RWPE2 (cell line): ENCODE measurements at regions not wholly inside any gene's neighbourhood (a gene's known extent, or its start where the extent isn't known, plus 50 kb on each side); places are given as distances from the start of the nearest gene placed in this dataset.

Experiments
- ATAC-seq: fragments of 200-7000 bp; cut with Tn5 transposase; 3 replicates; pipeline ENCODE4 v1.9.1; 2021; ENCODE audit warnings: low read depth
- DNase-seq: peaks from one replicate; pipeline ENCODE4 v3.0.0-alpha.2; 2020; ENCODE audit warnings: low spot score
- H3K27ac ChIP-seq: fragments of 450-650 bp; 2 replicates; pipeline ENCODE4 v1.5.1; 2017; ENCODE audit warnings: mild to moderate bottlenecking; ENCODE audit not compliant: poor library complexity, severe bottlenecking
- H3K27me3 ChIP-seq: fragments of 250-450 bp; sonication (Bioruptor Pico); 2 replicates; pipeline ENCODE4 v1.5.1; 2021; ENCODE audit warnings: mild to moderate bottlenecking, moderate library complexity; ENCODE audit not compliant: insufficient read depth, poor library complexity, severe bottlenecking
- H3K36me3 ChIP-seq: fragments of 250-450 bp; sonication (Bioruptor Pico); 2 replicates; pipeline ENCODE4 v1.5.1; 2020; ENCODE audit warnings: low read depth, mild to moderate bottlenecking, moderate library complexity
- H3K4me1 ChIP-seq: fragments of 250-450 bp; sonication (Bioruptor Pico); 2 replicates; pipeline ENCODE4 v1.5.1; 2021; ENCODE audit warnings: mild to moderate bottlenecking, moderate library complexity; ENCODE audit not compliant: insufficient read depth, poor library complexity, severe bottlenecking
- H3K4me3 ChIP-seq: fragments of 250-450 bp; sonication (Bioruptor Pico); 2 replicates; pipeline ENCODE4 v1.5.1; 2021; ENCODE audit warnings: mild to moderate bottlenecking, moderate library complexity; ENCODE audit not compliant: severe bottlenecking
- H3K9me3 ChIP-seq: fragments of 250-450 bp; sonication (Bioruptor Pico); 2 replicates; pipeline ENCODE4 v1.5.1; 2021; ENCODE audit warnings: mild to moderate bottlenecking, moderate library complexity; ENCODE audit not compliant: severe bottlenecking
- CTCF ChIP-seq: fragments of 450-650 bp; IDR thresholded peaks from one replicate; pipeline ENCODE4 v1.5.1; 2017; ENCODE audit warnings: mild to moderate bottlenecking, moderate library complexity; ENCODE audit not compliant: poor library complexity, severe bottlenecking

- Histone ChIP-seq H3K9me3 (no peaks in the 10 kb centered on the region), H3K27ac (no peak overlapping the region), H3K27me3 (no peaks in the 10 kb centered on the region), H3K4me1 (no peaks in the 10 kb centered on the region), H3K36me3 (no peaks in the 10 kb centered on the region), H3K4me3 (no peak overlapping the region)
- no peak for DNase-seq
- ATAC-seq = no peak
- no peak for TF ChIP-seq CTCF
These were observed 359.8 kb downstream of the EPM2A start for GRCh38 chr6:145375502-145375901.

GRCh38 chr6:145380186-145380585 lies 355.1 kb downstream of the EPM2A start:
- no peak overlapping the region for H3K4me3 ChIP-seq
- TF ChIP-seq CTCF = no peak
- DNase-seq = no peak
- no peak overlapping the region for H3K27ac ChIP-seq
- H3K36me3 ChIP-seq = no peaks in the 10 kb centered on the region
- no peaks in the 10 kb centered on the region for H3K9me3 ChIP-seq
- H3K4me1 ChIP-seq = no peaks in the 10 kb centered on the region
- ATAC-seq = no peak
- H3K27me3 ChIP-seq = no peaks in the 10 kb centered on the region

GRCh38 chr6:145381941-145382340 lies 353.4 kb downstream of the EPM2A start:
- no peaks in the 10 kb centered on the region for H3K4me1 ChIP-seq
- H3K36me3 ChIP-seq = no peaks in the 10 kb centered on the region
- no peak for TF ChIP-seq CTCF
- no peak overlapping the region for H3K4me3 ChIP-seq
- no peaks in the 10 kb centered on the region for H3K9me3 ChIP-seq
- no peaks in the 10 kb centered on the region for H3K27me3 ChIP-seq
- ATAC-seq = no peak
- DNase-seq = no peak
- no peak overlapping the region for H3K27ac ChIP-seq

GRCh38 chr6:145383428-145383827 lies 351.9 kb downstream of the EPM2A start:
- no peak overlapping the region for H3K4me3 ChIP-seq
- H3K9me3 ChIP-seq = no peaks in the 10 kb centered on the region
- ATAC-seq = no peak
- no peak overlapping the region for H3K27ac ChIP-seq
- H3K4me1 ChIP-seq = no peaks in the 10 kb centered on the region
- no peak for DNase-seq
- H3K27me3 ChIP-seq = no peaks in the 10 kb centered on the region
- no peak for TF ChIP-seq CTCF
- H3K36me3 ChIP-seq = no peaks in the 10 kb centered on the region

GRCh38 chr6:145384503-145384902 lies 350.8 kb downstream of the EPM2A start:
- no peaks in the 10 kb centered on the region for H3K36me3 ChIP-seq
- no peak for ATAC-seq
- TF ChIP-seq CTCF = no peak
- no peaks in the 10 kb centered on the region for H3K27me3 ChIP-seq
- H3K9me3 ChIP-seq = no peaks in the 10 kb centered on the region
- no peak overlapping the region for H3K4me3 ChIP-seq
- H3K27ac ChIP-seq = no peak overlapping the region
- no peaks in the 10 kb centered on the region for H3K4me1 ChIP-seq
- DNase-seq = no peak
